SW 1271 (cell line): ENCODE measurements at regions not wholly inside any gene's neighbourhood (a gene's known extent, or its start where the extent isn't known, plus 50 kb on each side); places are given as distances from the start of the nearest gene placed in this dataset.
"Not testable (repeated sequence)": the region's sequence is repeated elsewhere in the genome, so short reads cannot be mapped to it uniquely, and the experiment has no call there.

Experiments used
- DNase-seq, 2 experiments: peaks; one replicate each; lab custom pipeline; 2025; lab: John Stamatoyannopoulos, UW

GRCh38 chr9:87049929-87050608, 102.8 kb upstream of the GAS1 start:
- DNase-seq = not testable (repeated sequence)

GRCh38 chr9:87054999-87055686, 107.8 kb upstream of the GAS1 start:
- DNase-seq = no peak

GRCh38 chr9:87059772-87060171, 112.5 kb upstream of the GAS1 start:
- DNase-seq = no peak

- no peak for DNase-seq
These were observed 115.4 kb upstream of the GAS1 start for GRCh38 chr9:87062746-87063145.

DNA sequence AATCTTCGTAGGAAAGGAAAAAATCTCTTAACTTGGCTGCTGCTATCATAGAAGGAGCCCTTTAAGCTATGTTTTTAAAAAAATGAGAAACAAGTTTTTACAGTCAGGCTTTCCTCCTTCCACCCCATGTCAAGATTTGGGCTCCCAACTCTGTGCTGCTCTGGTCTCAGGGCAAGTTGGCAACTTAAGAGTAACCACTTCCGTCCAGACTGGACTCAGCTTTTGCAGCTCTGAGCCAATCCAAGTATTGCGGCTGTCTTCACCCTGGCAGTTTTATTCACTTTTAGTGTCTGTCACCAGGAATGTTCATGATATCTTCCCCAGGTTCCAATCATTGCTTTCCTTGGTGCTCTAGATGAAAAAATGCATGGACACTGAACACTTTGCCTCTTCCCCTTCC, 115.9 kb upstream of the GAS1 start:
- DNase-seq = no peak

GRCh38 chr9:87063871-87064270, 116.6 kb upstream of the GAS1 start:
- DNase-seq = no peak

GRCh38 chr9:87064311-87064710, 117.0 kb upstream of the GAS1 start:
- no peak for DNase-seq

DNA sequence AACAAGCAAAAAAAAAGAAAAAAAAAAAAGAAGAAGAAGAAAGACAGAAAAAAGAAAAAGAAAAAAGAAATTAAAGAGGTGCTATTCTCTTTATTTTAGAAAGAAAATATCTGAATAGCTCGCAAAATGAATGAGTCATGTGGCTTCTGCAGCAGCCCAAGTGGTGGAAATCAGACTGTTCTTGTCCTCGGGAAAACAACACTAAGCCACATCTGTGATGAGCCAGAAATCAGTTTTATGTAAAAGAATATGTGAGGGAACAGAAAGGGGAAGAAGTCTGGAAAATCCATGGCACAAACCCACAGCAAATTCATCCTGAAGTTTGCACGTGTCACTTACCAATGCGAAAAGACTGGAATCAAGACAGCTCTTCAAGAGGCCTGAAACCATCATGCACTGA, 118.7 kb upstream of the GAS1 start:
- DNase-seq = no peak

GRCh38 chr9:87067426-87067825, 120.1 kb upstream of the GAS1 start:
- no peak for DNase-seq

GRCh38 chr9:87068177-87068840, 121.0 kb upstream of the GAS1 start:
- no peak for DNase-seq

DNA sequence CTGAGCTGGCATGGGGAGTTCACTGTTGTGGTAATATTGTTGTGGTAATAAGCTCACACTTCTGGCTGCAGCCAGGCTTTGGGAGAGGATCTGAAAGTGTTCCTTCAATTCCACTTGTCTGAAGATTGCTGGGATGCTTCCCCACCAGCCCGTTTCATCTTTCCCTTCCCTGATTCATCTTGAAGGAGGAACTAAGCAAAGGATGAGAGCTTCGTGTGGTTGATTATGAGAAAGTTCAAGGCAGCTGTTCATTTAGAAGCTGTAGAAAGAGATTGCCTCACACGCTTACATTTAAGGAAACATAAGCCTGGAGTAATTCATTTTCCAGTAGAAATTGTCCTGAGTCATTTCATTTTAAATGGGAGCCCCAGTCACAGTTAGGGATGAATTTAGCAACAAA, 122.4 kb upstream of the GAS1 start:
- DNase-seq = no peak

DNA sequence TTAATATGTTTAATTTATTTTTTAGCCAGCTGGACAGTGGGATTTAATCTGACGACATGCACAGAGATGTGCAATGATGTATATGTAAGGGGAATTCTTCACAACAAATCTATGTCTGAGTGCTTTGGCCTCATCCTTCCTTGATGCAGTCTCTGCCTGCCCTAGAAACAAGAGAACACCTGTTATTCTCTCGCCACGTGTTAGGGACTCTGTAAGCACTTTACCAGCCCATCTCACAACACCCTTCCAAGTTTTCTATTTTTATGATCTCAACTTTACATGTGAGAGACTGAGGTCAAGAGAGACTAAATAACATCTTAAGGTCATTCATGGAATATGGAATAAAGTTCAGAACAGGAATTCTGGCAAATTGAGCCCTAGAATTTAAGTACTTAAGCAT, 123.0 kb upstream of the GAS1 start:
- DNase-seq = no peak

GRCh38 chr9:87071473-87071872, 124.2 kb upstream of the GAS1 start:
- no peak for DNase-seq

GRCh38 chr9:87073692-87074091, 126.4 kb upstream of the GAS1 start:
- no peak for DNase-seq

DNA sequence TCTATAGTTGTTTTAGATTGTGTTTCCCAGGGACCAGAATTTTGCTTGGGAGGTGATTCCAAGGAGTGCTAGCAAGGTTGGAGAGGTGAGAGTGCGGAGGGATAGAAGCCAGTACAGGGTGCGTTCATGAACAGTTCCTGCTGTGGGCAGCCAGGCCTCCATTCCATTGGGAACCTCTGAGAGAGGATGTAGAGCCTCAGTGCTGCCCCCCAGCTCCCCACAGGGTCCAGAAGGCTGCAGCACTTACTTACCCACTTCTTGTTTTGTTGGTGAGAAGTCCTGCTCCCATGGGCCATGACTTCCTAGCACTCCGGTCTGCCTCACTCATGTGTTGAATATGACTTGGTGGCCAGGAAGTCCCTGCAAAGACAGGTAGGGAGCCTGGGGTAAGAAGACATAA, 128.2 kb upstream of the GAS1 start:
- DNase-seq = no peak

GRCh38 chr9:87076825-87077224, 129.5 kb upstream of the GAS1 start:
- no peak for DNase-seq

GRCh38 chr9:87077986-87078385, 130.7 kb upstream of the GAS1 start:
- DNase-seq = no peak

GRCh38 chr9:87080512-87081264, 133.4 kb upstream of the GAS1 start:
- DNase-seq = peak in 1 of 2 experiments; percentile 12

GRCh38 chr9:87081503-87081902, 134.2 kb upstream of the GAS1 start:
- DNase-seq = no peak

- no peak for DNase-seq
These were observed 136.7 kb upstream of the GAS1 start for GRCh38 chr9:87083986-87084385.

- DNase-seq = no peak
These were observed 137.1 kb upstream of the GAS1 start for GRCh38 chr9:87084407-87084806.

DNA sequence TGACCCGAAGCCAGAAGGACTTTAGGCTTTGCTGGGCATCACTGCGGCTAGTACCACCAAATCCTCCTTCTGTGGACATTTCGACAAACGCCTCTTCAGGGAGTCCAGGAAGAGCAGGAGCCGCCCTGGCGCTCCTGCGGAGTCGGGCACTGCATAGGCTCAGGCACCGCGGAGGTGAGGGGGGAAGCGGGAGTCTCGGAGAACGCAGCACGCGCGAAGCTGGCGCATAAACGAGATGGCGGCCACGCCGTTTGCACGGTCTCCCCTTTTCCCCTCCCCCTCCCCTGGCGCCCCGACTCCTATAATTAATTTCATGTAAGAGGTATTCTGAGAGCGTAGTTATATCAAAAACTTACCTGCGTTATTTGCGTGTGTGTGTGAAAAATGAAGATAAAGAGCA, 137.8 kb upstream of the GAS1 start:
- no peak for DNase-seq

- DNase-seq = no peak
These were observed 138.2 kb upstream of the GAS1 start for GRCh38 chr9:87085521-87085920.
